Common myeloid progenitor, CD34-positive (primary cell): ENCODE measurements at regions not wholly inside any gene's neighbourhood (a gene's known extent, or its start where the extent isn't known, plus 50 kb on each side); places are given as distances from the start of the nearest gene placed in this dataset.
"Not testable (repeated sequence)": the region's sequence is repeated elsewhere in the genome, so short reads cannot be mapped to it uniquely, and the experiment has no call there.

ENCODE experiments used
- CTCF ChIA-PET: fragments of 350-600 bp; sonication (Branson Sonifier 250); formaldehyde crosslinking; loops from one replicate; lab custom pipeline; 2021; ENCODE audit warnings: antibody characterized with exemption; lab: Charles Lee
- POLR2A ChIA-PET: fragments of 350-600 bp; sonication (Branson Sonifier 250); formaldehyde crosslinking; loops from one replicate; lab custom pipeline; 2021; ENCODE audit warnings: antibody characterized with exemption; lab: Charles Lee
- DNase-seq, 3 donors: peaks; one replicate each; pipeline versions ENCODE4 v3.0.0 to v3.0.0-alpha.2; 2013
- H3K27ac ChIP-seq, 2 experiments: 1 replicate in 1 of 2; 2 replicates in 1 of 2; pipeline ENCODE4 v1.7.0; 2013; ENCODE audit warnings: inconsistent platforms in 2 of 2, low read length in 2 of 2, mild to moderate bottlenecking in 2 of 2, low read depth in 1 of 2, moderate library complexity in 1 of 2; ENCODE audit not compliant: severe bottlenecking in 2 of 2, insufficient read depth in 1 of 2, poor library complexity in 1 of 2
- H3K27me3 ChIP-seq, 5 experiments: replicated peaks in 2 of 5; 1 replicate in 3 of 5; 2 replicates in 2 of 5; pipeline versions ENCODE4 v1.6.1 to v1.7.0; 2013; ENCODE audit warnings: low read length in 4 of 5, mild to moderate bottlenecking in 2 of 5, moderate library complexity in 2 of 5, inconsistent platforms in 1 of 5; ENCODE audit not compliant: insufficient read depth in 5 of 5, control insufficient read depth in 4 of 5
- H3K36me3 ChIP-seq, 4 experiments: 1 replicate in 2 of 4; 2 replicates in 2 of 4; pipeline versions ENCODE4 v1.6.1 to v1.7.0; 2013; ENCODE audit warnings: low read length in 3 of 4, control low read depth in 1 of 4, mild to moderate bottlenecking in 1 of 4; ENCODE audit not compliant: control insufficient read depth in 4 of 4, insufficient read depth in 4 of 4
- H3K4me1 ChIP-seq, 4 experiments: 1 replicate in 3 of 4; 2 replicates in 1 of 4; pipeline versions ENCODE4 v1.6.1 to v1.7.1; 2013; ENCODE audit warnings: low read length in 3 of 4, mild to moderate bottlenecking in 3 of 4, control low read depth in 1 of 4, inconsistent platforms in 1 of 4, moderate library complexity in 1 of 4; ENCODE audit not compliant: control insufficient read depth in 4 of 4, insufficient read depth in 4 of 4; ENCODE audit errors: control extremely low read depth in 1 of 4
- H3K4me3 ChIP-seq, 7 experiments: 1 replicate in 4 of 7; 2 replicates in 3 of 7; pipeline versions ENCODE4 v1.5.1 to v1.7.0; 2013; ENCODE audit warnings: mild to moderate bottlenecking in 7 of 7, low read length in 6 of 7, moderate library complexity in 6 of 7, inconsistent platforms in 2 of 7, low read depth in 2 of 7, control low read depth in 1 of 7; ENCODE audit not compliant: insufficient read depth in 4 of 7, control insufficient read depth in 1 of 7; ENCODE audit errors: extremely low read depth in 1 of 7
- H3K9me3 ChIP-seq, 5 experiments: 1 replicate in 4 of 5; 2 replicates in 1 of 5; pipeline versions ENCODE4 v1.6.1 to v1.7.1; 2013; ENCODE audit warnings: low read length in 4 of 5, mild to moderate bottlenecking in 2 of 5, inconsistent platforms in 1 of 5, low read depth in 1 of 5, moderate library complexity in 1 of 5; ENCODE audit not compliant: control insufficient read depth in 4 of 5, insufficient read depth in 2 of 5; ENCODE audit errors: control extremely low read depth in 1 of 5
- WGBS: methylation state at CpG from one replicate; pipeline ENCODE4 v1.1.5; 2013; ENCODE audit not compliant: insufficient coverage; 5-methylcytosine and 5-hydroxymethylcytosine counted together

GRCh38 chr2:39981883-39982311 lies 202.8 kb upstream of the THUMPD2 start:
- Histone ChIP-seq H3K9me3 (no peaks in the 10 kb centered on the region), H3K4me1 (no peaks in the 10 kb centered on the region), H3K27ac (no peak overlapping the region), H3K36me3 (no peaks in the 10 kb centered on the region), H3K4me3 (no peak overlapping the region), H3K27me3 (no peaks in the 10 kb centered on the region)
- DNase-seq, result no peak
- POLR2A ChIA-PET, result no interaction called here
- WGBS, result 100% methylated on average over 3 of the region's 3 CpGs
- CTCF ChIA-PET, result interaction anchor here (1.2 kb wide), 1 partner anchor 11 kb away, joined by 4 read pairs; no protein-coding TSS in a partner anchor

GRCh38 chr2:39975476-39976020 lies 196.5 kb upstream of the THUMPD2 start:
- Histone ChIP-seq H3K4me1 (no peaks in the 10 kb centered on the region), H3K27me3 (no peaks in the 10 kb centered on the region), H3K27ac (no peak overlapping the region), H3K36me3 (no peaks in the 10 kb centered on the region), H3K9me3 (peaks cover 0 to 2% (median 0%) of the 10 kb centered on the region in 5 experiments), H3K4me3 (no peak overlapping the region)
- 100% methylated on average over 2 of the region's 3 CpGs for WGBS
- ChIA-PET CTCF (no interaction called here), POLR2A (no interaction called here)
- no peak for DNase-seq

GRCh38 chr2:39968037-39968436 lies 189.0 kb upstream of the THUMPD2 start:
- no peak for DNase-seq
- 100% methylated on average over 1 of the region's 1 CpG for WGBS
- Histone ChIP-seq H3K4me1 (no peaks in the 10 kb centered on the region), H3K27me3 (no peaks in the 10 kb centered on the region), H3K27ac (no peak overlapping the region), H3K4me3 (no peak overlapping the region), H3K36me3 (no peaks in the 10 kb centered on the region), H3K9me3 (peaks cover 0 to 6% (median 2%) of the 10 kb centered on the region in 5 experiments)
- ChIA-PET CTCF (no interaction called here), POLR2A (no interaction called here)

- H3K27ac ChIP-seq, H3K27me3 ChIP-seq, H3K9me3 ChIP-seq, CTCF ChIA-PET, DNase-seq, H3K4me1 ChIP-seq, POLR2A ChIA-PET, H3K4me3 ChIP-seq, H3K36me3 ChIP-seq: not testable (repeated sequence)
- WGBS, result 81% methylated on average over 6 of the region's 7 CpGs
Measured at GRCh38 chr2:39960681-39961080, 181.6 kb upstream of the THUMPD2 start.

GRCh38 chr2:39954346-39954745 lies 175.3 kb upstream of the THUMPD2 start:
- Histone ChIP-seq H3K36me3 (no peaks in the 10 kb centered on the region), H3K27me3 (no peaks in the 10 kb centered on the region), H3K9me3 (no peaks in the 10 kb centered on the region), H3K4me1 (no peaks in the 10 kb centered on the region), H3K4me3 (no peak overlapping the region), H3K27ac (no peak overlapping the region)
- no peak for DNase-seq
- CTCF ChIA-PET, result no interaction called here
- POLR2A ChIA-PET, result no interaction called here

GRCh38 chr2:39949131-39949530 lies 170.1 kb upstream of the THUMPD2 start:
- Histone ChIP-seq H3K27me3 (no peaks in the 10 kb centered on the region), H3K4me1 (no peaks in the 10 kb centered on the region), H3K36me3 (no peaks in the 10 kb centered on the region), H3K9me3 (no peaks in the 10 kb centered on the region), H3K4me3 (no peak overlapping the region), H3K27ac (no peak overlapping the region)
- no CpG with 5 or more reads among the region's 1 CpG for WGBS
- ChIA-PET CTCF (no interaction called here), POLR2A (no interaction called here)
- DNase-seq, result no peak

GRCh38 chr2:39948016-39948719 lies 169.1 kb upstream of the THUMPD2 start:
- Histone ChIP-seq H3K4me1 (no peaks in the 10 kb centered on the region), H3K9me3 (no peaks in the 10 kb centered on the region), H3K36me3 (no peaks in the 10 kb centered on the region), H3K27me3 (no peaks in the 10 kb centered on the region), H3K4me3 (no peak overlapping the region), H3K27ac (no peak overlapping the region)
- ChIA-PET CTCF (no interaction called here), POLR2A (no interaction called here)
- DNase-seq, result no peak
- WGBS, result no CpG with 5 or more reads among the region's 1 CpG
